ENCODE measurements at regions not wholly inside any gene's neighbourhood (a gene's known extent, or its start where the extent isn't known, plus 50 kb on each side); places are given as distances from the start of the nearest gene placed in this dataset.
"Not testable (repeated sequence)": the region's sequence is repeated elsewhere in the genome, so short reads cannot be mapped to it uniquely, and the experiment has no call there.

DNA sequence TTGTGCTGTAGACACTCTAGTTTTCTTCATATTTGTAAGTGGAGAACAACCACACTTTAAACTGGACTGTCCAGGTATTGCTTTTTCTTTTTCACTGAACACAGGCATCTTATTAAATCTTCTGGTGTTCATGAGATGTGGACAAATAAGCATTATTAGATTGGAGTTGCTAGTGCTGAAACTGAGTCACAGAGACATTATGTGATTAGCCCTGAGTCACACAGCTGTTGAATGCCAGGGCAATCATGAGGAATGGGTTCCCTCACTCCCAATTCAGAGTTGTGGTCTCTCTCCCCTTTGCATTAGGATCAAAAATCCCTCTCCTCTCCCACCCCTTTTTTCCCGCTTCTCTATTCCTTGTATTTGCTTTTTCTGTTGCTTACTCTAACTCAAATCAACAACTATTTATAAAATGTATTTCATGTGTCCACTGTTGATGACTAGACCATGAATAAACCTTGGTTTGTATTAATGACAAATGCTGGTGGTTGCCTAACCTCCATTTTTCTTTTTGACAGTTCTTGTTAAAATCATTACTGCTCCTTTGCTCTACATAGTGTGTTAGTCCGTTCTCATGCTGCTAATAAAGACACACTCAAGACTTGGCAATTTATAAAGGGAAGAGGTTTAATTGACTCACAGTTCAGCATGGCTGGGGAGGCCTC, 738.2 kb downstream of the BRINP1 start:
- DNase-seq (ENCODE audit: low read depth in 2 of 2, low spot score in 1 of 2), result no peak

DNA sequence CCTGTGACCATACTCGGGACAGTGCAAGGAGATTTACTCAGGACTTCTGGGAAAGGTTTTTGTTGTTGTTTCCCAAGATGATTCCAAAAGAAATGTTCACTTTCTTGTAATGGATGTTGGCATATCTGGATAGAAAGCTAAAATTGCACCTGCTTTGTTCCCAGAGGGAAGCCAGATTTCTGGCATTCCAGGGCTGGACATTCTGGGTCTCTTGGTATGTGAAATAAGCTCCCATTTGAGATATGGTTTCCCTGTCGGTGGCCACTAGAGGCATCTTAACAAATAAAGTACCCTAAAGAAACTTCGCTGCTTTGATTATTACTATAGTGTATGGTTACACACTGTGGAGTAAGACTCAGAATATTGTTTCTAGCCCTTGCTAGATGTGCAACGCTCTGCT, 737.3 kb downstream of the BRINP1 start:
- no peak for DNase-seq (ENCODE audit: low read depth in 2 of 2, low spot score in 1 of 2)

DNA sequence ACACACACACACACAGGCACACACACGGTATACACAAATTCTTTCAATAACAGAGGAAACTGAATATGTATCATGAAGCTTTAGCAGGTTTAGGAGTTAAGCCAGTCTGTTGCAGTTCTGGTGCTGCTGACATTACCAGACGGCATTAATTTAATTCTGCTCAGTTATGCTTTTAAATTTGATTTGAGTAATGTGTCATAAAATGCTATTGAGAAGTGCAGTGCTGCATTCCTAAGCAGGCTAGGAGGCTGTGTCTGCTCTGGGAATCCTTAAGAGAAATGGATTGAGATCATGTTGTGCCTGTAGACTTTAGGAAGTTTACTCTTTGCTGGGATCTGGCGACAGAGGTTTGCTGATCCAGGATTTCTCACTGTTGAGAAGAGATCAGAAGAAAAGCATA, 733.8 kb downstream of the BRINP1 start:
- DNase-seq (ENCODE audit: low read depth in 2 of 2, low spot score in 1 of 2), result no peak

DNA sequence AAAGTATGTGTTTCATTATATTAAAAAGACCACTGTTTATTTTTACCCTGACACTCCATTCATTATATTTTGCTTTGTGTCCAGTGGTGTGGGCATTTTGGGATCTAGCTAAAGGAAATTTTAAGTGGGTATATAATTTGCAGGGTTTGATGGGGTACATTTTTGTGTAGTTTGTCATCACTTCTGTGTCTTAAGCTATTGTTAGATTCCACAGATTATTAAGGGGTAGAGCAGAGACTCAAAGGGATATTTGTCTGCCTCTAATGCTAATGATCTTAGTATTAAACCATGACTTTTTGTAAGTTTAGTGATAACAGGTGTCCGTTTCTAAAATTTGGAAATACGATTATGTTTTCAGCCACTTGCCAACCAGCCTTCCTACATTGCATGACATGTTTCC, 731.6 kb downstream of the BRINP1 start:
- no peak for DNase-seq (ENCODE audit: low read depth in 2 of 2, low spot score in 1 of 2)

DNA sequence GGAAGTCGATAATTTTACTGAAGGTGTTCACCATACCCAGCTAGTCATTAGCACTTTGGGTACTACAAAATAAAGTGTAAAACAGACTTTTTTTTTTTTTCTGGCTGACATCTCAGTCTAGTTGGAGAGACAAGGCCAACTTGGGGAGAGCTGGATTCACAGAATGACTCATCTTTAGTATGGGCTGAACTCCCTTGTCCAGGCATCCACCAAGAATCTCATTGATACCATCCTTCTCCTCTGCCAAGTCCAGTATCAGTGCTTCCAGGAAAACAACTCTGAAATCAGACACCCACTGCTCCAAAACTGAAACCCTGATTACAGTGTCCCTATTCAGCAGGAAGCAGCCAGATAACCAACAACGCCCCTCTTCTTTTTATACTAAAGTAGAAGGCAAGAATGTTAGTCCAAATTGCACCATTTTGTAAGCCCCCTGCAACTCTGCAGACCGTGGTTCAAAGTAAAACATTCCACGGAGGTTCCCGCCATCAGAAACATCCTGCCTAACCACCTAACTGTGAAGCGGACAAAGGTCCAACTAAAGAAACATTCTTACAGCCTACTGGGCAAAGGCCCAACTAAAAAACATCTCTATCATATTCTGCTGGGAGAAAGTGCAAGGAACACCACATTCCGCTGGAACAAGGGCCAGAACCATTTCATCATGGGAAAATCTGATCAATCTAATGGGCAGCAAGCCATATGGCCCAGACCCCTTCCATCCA, 728.2 kb downstream of the BRINP1 start:
- no peak for DNase-seq (ENCODE audit: low read depth in 2 of 2, low spot score in 1 of 2)

DNA sequence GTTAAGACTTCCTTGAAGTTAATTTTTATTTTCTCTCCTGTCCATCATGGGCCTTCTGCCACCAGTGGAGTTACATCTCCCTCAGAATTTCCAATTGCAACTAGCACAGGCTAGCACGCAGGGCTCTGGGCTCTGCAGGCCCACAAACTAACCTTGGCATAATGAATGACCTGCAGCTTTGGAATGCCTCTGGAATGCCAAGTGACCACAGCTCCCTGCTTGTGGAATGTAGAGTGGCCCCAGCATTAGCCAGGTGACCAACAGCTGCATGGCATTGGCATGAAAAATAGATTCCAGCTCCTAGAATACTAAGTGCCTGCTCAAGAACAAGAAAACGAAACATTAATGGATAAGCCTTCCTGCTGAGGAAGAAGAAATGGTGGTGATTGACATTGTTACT, 726.1 kb downstream of the BRINP1 start:
- no peak for DNase-seq (ENCODE audit: low read depth in 2 of 2, low spot score in 1 of 2)

DNA sequence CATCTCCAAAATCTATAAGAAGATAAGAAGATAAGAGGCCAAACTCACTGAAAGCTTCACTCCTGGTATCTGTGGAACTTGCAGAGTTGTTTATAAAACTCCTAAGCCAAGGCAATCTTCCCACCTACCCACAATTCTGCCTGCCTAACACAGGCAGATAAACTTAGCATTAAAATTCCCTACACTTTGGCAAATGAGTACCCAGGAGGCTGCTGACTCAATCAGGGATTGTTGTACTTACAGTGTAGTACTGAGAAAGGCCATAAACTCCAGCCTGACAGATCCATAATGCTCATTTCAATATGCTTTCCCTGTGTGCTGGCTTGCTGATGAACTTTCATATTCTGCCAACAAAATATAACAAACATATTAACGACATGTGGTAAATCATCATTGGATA, 725.2 kb downstream of the BRINP1 start:
- no peak for DNase-seq (ENCODE audit: low read depth in 2 of 2, low spot score in 1 of 2)

DNA sequence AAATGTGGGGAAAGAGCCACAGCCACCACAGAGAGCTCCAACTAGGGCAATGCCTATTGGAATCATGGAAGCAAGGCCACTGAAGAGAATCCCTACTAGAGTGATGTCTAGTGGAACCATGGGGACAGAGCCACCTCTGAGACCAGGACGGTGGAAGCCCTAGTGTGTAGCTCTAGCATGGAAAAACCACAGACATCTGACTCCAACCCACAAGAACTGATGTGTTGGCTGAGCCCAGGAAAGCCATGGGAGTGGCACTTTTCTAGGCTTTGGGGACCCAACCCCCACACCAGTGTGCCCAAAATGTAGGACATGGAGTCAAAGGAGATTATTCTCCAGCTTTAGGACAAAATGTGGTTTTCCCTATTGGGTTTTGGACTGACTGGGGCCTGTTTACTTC, 721.9 kb downstream of the BRINP1 start:
- DNase-seq (ENCODE audit: low read depth in 2 of 2, low spot score in 1 of 2), result no peak

DNA sequence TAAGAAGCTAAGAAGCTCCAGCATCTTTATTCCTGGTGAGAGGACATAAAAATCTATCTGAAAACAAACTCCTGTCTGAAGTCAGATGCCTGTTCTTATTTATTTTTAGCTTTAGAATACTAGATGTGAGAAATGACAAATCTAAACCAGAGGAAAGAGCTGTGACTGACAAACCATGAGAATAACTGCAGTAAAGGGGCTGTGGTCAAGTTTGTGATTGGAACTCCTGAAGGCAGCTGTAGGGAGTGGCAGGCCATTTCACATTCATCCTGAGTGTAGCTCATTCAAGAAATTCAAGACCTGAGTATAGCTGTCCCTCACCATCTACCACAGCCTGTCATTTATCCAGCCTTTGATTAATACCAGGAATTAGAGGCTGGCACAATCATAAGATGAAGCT, 718.8 kb downstream of the BRINP1 start:
- DNase-seq (ENCODE audit: low read depth in 2 of 2, low spot score in 1 of 2), result no peak

DNA sequence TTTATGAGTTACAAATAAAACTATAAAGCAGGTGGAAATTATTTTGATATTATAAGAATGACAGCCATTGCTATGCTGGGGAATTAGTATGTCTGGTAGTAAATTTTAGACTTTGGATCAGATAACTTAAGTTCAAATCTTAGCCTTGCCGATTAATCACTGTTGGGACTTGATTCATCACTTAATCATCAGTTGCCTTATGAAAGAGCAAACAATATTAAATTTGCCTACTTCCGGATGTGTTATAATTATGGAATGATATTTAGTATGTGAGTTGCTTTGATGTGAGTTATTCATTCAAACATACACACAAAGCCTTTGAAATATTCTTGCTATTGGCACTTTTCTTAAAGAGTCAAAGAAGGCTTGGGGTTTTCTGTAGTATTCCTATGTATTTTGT, 717.7 kb downstream of the BRINP1 start:
- DNase-seq (ENCODE audit: low read depth in 2 of 2, low spot score in 1 of 2), result no peak

DNA sequence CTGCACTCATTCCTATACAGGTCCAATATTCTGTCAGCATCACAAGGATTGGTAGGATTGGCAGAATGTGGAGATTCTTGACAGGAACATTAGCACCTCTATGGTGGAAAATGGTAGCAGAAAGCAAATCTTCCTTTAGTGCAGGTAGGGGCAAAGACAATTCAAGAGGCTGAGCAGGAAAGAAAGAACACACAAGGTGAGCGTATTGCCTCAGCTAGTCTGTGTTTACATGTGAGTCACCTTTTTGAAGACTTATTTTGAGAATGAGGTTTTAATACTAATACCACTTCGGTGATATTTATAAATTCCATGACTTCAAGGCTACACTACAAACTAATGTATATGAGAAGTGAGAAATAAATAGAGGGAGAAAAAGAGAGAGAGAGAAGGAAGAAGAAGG, 717.0 kb downstream of the BRINP1 start:
- DNase-seq (ENCODE audit: low read depth in 2 of 2, low spot score in 1 of 2), result no peak

DNA sequence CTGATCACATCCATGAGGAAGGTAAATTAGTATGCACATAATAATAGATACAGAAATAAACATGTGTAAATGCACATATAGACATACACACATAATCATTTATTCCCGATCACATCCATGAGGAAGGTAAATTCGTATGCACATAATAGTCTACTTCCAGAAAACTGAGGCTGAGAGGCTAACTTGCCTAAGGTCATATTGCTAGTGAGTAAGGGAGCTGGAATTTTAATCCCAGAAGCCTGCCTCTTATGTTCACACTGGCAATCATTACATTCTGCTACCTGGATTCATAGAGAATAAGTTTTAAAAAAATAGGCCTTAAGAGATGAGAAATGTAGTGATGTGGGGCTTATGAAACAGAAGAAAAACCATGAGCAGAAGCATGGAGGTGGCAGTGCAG, 716.3 kb downstream of the BRINP1 start:
- DNase-seq (ENCODE audit: low read depth in 2 of 2, low spot score in 1 of 2), result no peak

DNA sequence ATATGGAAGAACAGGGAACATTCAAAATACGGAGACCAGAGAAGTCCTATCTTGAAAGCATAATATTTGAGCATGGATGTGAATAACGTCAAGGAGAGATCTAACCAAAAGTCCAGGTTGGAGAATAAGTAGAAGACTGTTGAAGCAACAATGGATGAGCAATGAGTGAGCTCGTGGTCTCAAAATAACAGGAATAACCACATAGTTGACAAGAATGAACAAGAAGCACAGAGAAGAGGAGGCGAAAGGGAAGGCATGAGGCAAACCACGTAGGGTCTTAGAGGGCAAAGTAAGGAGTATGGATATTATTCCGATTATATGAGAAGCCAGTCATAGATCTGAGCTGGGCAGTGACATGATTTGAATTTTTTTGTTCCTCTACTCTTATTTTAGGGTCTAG, 710.2 kb downstream of the BRINP1 start:
- no peak for DNase-seq (ENCODE audit: low read depth in 2 of 2, low spot score in 1 of 2)

DNA sequence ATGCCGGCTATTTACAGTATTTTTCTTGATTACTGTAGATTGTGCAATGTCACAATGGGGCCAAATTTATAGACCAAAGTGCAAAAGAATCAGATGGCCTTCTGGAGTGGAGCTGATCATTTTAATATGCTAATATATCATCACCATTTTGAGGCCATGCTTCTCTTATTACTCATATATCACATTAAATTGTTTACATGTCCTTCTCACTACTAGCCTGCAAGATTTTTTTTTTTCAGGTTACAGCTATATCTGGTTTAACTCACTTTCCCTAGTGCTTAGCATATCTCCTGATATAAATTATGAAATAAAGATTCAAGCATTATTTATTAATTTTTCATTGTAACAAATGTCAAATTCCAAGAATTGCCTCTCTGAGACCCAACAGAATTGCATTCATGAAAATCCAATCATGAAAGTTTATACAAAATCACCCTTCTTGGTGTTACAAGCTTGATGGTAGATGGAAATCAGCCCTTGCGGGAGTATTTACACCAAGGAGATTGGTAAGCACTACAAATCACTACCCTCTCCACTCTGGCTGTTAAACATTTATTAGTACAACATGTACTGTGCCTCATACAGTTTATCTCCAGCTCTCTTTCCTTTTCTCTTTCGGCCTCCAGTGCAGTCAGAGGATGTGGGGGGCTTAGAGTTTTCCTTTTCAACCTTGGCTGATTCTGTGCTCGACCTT, 703.9 kb downstream of the BRINP1 start:
- DNase-seq (ENCODE audit: low read depth in 2 of 2, low spot score in 1 of 2), result no peak

DNA sequence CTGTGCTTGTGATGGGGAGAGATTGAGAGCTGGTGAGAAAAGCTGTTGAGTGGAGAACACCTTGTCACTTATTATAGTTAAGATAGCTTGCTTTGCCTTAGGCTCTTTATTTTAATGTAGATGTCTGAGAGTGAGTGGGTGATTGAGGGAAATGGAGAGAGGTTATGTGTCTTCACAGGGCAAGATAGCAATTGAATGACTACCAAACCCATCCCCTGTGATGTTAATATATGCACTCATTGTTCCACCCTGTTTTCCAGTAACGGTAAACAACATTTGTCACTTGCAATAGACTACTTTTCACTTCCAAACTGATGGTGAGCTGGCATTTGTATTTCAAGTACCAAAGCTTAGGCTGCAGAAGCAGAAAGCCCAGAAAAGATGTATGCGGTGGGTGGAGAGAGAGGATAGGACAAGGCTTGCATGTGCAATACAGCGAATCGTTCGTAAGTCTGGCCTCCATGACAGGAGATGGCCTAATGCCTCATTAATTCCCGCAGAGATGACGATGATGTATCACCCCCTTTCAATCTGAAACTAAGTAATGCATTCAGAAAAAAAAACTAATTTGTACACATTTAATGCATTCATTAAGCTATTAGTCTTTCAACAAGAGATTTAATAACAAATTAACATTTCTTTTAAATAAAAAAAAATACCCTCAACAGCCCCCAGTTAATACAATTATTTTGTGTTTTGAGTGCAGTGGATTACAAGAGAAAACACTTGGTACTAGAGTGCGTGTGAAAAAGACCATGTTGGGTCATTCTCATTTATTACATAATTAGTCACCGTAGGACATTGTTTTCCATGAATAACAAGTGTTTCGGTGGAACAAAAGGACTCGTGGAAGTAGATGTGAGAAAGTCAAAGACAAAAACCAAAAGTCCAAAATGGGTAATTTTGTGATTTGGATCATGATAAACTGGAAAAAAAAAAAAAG, 699.0 kb downstream of the BRINP1 start:
- no peak for DNase-seq (ENCODE audit: low read depth in 2 of 2, low spot score in 1 of 2)

DNA sequence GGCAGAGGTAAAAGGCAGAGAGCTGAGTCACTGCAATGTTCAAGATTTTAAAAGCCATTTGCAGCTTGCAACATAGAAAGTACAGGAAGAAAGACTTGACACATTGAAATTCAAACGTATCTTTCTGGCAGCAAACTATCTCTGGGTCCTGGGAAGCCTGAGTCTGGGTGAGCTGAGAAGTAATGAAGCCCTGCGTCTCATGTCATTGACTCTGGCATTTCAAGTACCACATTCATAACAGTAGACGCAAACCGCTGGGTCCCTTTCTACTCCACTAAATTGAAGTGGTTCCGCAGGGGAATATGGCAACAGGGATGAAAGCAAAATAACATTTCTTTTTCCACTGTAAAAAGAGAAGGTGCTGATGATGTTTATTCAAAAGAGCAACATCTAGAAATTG, 694.3 kb downstream of the BRINP1 start:
- DNase-seq (ENCODE audit: low read depth in 2 of 2, low spot score in 1 of 2), result no peak

DNA sequence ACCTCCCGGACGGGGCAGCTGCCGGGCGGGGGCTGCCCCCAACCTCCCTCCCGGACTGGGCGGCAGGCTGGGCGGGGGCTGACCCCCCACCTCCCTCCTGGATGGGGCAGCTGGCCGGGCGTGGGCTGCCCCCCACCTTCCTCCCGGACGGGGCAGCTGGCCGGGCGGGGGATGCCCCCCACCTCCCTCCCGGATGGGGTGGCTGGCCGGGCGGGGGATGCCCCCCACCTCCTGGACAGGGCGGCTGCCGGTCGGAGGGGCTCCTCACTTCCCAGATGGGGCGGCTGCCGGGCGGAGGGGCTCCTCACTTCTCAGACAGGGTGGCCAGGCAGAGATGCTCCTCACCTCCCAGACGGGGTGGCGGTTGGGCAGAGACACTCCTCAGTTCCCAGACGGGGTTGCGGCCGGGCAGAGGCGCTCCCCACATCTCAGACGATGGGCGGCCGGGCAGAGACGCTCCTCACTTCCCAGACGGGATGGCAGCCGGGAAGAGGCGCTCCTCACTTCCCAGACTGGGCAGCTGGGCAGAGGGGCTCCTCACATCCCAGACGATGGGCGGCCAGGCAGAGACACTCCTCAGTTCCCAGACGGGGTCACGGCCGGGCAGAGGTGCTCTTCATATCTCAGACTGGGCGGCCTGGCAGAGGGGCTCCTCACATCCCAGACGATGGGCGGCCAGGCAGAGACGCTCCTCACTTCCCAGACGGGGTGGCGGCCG, 691.1 kb downstream of the BRINP1 start:
- not testable (repeated sequence) for DNase-seq (ENCODE audit: low read depth in 2 of 2, low spot score in 1 of 2)

DNA sequence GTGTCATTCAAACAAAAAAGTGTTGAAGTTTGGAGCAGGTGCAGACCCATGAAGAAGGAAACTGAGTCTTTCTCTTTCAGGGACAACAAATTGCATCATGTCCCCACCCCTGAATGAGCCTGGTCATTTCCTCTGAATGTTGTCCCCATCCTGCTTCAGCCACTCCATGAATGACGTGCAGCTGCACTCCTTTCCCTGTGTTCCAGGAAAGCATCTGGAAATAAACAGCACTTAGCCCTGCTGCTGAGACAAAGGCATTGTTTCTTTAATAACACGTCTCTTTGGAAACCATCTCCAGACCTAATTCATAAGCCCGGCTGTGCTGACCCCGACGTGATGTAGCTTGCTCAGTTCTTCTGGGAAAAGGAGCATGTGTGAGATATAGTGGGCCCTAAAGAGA, 682.3 kb downstream of the BRINP1 start:
- no peak for DNase-seq (ENCODE audit: low read depth in 2 of 2, low spot score in 1 of 2)

DNA sequence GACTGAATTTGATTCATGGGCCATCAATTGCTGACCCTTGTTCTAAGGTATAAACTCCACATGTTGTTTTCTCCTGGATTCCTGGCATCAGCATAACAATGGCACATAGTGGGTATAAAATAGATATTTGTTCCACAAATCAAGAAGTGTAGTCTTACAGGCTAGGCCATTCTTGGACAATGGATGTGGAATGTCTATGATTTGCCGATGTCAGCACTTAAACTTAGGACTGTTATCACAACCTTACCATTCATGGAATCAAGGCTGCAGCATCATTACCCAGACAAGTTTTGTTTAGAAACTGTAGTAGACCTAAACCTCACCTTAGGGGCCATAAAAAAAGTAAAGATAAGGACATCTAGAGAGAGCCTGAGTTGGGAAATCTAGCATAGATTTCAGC, 680.0 kb downstream of the BRINP1 start:
- no peak for DNase-seq (ENCODE audit: low read depth in 2 of 2, low spot score in 1 of 2)

DNA sequence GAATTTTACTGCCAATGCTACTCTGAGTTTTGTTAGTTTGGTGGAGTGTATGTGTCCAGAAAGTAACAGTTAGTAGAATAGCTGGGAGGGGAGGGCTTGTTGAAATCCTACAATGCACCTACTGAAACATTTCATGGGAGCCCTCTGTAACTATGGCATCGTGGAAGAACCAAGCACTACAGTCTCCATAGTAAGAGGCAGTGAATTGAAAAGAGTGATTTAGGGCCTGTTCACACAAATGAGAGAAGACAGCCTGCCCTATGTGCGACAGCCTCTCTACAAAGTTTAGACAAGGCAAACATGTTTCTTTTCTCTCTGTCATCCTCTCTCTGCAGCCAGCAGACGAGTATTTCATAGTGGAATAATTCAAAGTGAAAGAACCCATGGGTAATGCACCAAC, 676.6 kb downstream of the BRINP1 start:
- no peak for DNase-seq (ENCODE audit: low read depth in 2 of 2, low spot score in 1 of 2)

DNA sequence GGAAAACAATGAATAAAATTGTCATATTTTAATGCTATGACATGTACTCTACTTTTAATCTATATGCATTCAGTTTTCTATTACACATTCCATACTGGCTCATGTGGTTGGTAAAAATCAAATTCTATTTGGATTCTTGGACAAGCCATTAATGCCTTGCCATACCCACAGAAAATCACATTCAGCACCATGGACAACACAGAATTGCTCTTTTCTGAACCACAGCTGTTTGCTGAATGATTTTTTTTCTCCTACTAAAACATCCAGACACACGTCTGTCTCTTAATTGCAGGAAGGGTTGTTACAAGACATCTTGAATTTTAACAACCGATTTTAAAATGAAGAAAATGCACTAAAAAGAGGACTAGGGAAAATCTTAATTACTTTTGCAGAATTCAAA, 675.6 kb downstream of the BRINP1 start:
- no peak for DNase-seq (ENCODE audit: low read depth in 2 of 2, low spot score in 1 of 2)
